Fibroblast of villous mesenchyme (primary cell): ENCODE measurements at regions not wholly inside any gene's neighbourhood (a gene's known extent, or its start where the extent isn't known, plus 50 kb on each side); places are given as distances from the start of the nearest gene placed in this dataset.
"Not testable (repeated sequence)": the region's sequence is repeated elsewhere in the genome, so short reads cannot be mapped to it uniquely, and the experiment has no call there.

Source experiments
- DNase-seq: peaks from one replicate; pipeline ENCODE4 v3.0.0-alpha.2; 2010; ENCODE audit warnings: low read depth
- H3K4me3 ChIP-seq: 2 replicates; pipeline ENCODE4 v1.5.1; 2011; ENCODE audit warnings: low read depth, mild to moderate bottlenecking, low read length
- TF ChIP-seq, protein P1 (sequence below): IDR thresholded peaks from 2 replicates; pipeline ENCODE4 v1.5.1; 2012; ENCODE audit warnings: low read depth, mild to moderate bottlenecking, low read length; ENCODE audit not compliant: insufficient read depth

DNA sequence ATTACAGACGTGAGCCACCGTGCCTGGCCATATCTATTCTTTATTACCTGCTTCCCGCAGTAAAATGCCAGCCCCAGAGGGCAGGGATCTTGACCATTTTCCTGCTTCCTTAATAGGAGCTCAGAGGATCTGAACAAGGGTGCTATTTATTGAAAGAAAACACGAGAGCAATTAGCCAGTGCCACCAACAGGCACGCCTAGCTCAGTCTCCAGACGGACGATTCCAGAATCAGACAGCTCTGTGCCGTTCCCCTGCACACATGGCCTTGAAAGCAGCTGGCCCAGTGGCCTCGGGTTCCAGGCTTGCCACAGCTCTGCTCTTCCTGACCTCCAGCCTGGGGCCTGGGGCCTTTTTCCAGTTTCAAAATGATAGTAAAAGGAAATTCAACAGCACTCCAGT, 135.2 kb upstream of the RFLNA start:
- DNase-seq: no peak
- TF ChIP-seq, protein P1, sequence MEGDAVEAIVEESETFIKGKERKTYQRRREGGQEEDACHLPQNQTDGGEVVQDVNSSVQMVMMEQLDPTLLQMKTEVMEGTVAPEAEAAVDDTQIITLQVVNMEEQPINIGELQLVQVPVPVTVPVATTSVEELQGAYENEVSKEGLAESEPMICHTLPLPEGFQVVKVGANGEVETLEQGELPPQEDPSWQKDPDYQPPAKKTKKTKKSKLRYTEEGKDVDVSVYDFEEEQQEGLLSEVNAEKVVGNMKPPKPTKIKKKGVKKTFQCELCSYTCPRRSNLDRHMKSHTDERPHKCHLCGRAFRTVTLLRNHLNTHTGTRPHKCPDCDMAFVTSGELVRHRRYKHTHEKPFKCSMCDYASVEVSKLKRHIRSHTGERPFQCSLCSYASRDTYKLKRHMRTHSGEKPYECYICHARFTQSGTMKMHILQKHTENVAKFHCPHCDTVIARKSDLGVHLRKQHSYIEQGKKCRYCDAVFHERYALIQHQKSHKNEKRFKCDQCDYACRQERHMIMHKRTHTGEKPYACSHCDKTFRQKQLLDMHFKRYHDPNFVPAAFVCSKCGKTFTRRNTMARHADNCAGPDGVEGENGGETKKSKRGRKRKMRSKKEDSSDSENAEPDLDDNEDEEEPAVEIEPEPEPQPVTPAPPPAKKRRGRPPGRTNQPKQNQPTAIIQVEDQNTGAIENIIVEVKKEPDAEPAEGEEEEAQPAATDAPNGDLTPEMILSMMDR: no peak
- H3K4me3 ChIP-seq: no peak overlapping the region

DNA sequence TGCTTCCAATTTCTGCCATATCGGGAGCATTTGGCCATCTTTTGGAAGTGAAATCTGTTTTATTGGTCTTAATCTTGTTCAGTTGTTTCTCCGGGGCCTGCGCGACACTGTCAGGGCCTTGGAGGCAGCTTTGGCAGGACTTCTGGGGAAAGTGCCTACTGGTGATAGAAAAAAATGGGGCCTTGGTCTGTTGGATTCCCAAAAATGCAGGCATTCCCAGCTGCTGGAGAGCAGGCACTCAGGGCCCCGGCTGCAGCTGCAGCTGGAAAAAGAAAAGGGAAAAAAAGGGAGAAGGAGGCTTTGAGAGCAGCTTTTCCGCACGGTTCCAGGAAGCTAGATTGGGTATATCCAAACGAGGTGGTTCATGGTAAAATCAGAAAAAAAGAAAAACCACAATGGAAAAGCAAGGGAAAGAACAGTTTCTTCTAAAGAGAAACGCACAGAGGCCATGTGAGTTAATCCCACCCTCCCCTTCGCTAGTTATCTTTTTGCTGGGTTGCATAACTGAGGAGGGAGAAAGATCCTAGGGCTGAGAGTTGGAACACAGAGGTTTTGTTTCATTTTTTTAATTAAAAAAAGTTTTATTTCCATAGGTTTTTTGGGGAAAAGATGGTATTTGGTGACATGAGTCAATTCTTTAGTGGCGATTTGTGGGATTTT, 134.7 kb upstream of the RFLNA start:
- H3K4me3 ChIP-seq: no peak overlapping the region
- DNase-seq: peak; percentile 22
- TF ChIP-seq, protein P1: no peak

DNA sequence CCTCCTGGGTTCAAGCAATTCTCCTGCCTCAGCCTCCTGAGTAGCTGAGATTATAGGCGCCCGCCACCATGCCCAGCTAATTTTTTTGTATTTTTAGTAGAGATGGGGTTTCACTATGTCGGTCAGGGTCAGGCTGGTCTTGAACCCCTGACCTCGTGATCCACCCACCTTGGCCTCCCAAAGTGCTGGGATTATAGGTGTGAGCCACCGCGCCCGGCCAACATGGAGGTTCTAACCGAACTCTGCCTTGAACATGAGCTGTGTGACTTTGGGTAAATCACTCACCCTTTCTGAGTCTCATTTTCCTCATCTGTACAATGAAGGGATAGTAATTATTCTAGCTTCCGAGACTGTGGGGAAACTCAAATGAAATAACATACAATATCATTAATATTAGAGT, 133.5 kb upstream of the RFLNA start:
- DNase-seq: not testable (repeated sequence)

DNA sequence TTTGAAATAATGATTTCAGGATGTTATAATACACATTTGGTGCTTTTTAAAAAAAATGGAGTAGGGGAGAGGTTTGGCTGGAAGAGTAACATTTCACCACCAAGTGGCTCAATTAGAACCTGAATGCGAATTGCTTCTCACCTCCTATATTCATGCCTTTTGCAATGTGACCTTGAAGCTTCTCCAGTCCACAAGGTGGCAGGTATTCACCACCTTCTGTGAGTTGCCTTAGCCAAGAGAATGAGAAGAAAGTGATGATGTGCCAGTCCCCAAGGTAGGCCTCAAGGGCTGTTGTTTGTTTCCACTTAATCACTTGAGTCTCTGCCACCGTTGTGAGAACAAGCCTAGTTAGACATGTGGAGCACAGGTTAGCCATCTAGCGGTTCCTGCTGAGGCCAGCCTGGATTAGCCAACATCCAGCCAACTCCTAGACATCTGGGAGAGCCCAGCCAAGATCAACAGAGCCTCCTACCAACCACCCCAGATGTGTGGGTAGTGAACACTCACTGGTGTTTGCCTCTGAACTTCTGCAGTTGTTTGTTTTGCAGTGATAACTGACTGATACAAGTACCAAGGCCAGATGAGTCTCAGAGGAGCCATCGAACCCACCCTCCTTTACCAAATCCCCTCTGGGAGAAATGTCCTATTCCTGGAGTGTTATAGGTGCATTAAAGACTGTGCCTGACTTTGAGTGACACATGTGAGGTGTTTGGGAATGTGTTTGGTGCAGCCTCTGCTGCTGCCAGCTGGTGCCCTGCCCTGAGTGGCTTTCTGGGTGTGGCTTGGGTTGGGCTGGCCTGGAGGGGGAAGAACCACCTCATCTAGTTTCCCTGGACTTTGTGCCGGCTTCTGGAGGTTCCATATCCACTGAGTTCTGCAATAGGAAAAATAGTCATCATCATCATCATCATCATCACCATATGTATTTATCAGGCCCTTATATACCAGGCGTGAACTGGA, 132.5 kb upstream of the RFLNA start:
- no peak overlapping the region for H3K4me3 ChIP-seq
- TF ChIP-seq, protein P1: no peak
- DNase-seq: no peak

More for the DNA sequence above, 133.5 kb upstream of the RFLNA start:
- not testable (repeated sequence) for H3K4me3 ChIP-seq

DNA sequence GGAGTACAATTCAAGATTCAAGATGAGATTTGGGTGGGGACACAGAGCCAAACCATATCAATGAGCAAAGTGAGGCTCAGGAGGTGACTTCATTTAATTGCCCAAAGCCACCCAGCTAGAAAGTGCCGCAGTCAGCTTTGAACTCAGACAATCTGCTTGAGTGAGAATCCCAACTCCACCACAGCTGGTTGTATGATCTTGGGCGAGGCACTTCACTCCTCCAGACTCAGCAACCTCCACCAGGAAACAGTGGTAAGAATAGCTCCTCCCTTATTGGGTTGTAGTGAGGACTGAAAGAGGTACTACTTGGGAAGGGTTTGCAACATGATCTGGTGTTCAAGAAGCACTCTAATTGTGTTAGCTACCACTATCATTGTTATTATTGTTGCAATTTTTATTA, 129.2 kb upstream of the RFLNA start:
- H3K4me3 ChIP-seq: no peak overlapping the region
- TF ChIP-seq, protein P1: no peak
- DNase-seq: no peak

DNA sequence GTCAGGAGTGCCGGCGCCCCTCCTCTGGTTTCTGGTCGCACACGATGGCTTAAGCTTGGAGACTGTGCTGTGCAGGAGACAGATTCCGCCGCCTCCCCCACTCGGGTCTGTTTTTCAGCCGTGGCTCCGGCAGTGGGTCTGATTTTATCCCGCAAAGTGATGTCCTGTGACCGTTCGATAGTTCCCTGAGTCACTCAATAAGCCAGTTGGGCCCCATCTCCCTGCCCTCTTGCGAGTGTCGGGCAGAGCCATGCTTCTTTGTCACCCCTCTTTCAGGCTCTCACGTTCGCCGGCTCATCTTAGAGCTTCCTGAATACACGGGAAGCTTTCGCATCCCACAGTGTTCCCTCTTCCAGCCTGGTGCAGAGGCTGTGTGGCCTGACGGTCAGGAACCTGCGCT, 127.8 kb upstream of the RFLNA start:
- H3K4me3 ChIP-seq: no peak overlapping the region
- TF ChIP-seq, protein P1: no peak
- no peak for DNase-seq

DNA sequence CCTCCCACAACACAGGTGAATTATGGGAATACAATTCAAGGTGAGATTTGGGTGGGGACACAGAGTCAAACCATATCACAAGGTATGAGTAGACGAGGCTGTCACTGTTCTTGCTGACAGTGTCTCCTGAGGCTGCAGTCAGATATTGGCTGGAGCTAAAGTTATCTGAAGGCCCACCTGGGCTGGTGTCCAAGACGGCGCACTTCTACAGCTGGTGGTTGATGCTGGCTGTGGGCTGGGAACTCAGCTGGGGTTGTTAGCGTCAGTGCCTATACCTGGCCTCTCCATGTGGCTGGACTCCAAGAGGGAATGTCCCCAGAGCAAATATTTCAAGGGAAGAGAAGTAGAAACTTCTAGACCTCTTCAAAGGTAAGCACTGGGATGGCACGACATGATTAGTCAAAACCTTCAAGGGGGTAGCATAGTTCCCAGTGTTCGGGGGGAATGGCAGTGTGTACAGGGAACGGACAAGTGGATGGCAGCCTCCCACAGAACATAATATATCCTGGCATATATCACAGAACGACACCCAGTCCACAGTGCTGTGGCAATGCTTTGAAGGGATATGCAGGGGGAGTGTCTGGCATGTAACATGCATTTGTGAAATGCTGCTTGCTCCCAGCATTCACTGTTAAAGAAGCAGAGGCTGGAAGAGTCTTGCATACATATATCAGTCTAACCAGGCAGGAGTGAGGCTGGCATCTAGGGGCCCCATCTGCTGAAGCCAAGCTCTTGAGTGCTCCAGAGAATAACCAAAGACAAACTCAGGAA, 126.7 kb upstream of the RFLNA start:
- TF ChIP-seq, protein P1: no peak
- H3K4me3 ChIP-seq: no peak overlapping the region
- DNase-seq: no peak
